NCI-H2029 treated with DMSO at 0.1 percent for 48 hours (cell line): ENCODE measurements at regions not wholly inside any gene's neighbourhood (a gene's known extent, or its start where the extent isn't known, plus 50 kb on each side); places are given as distances from the start of the nearest gene placed in this dataset.
"Not testable (repeated sequence)": the region's sequence is repeated elsewhere in the genome, so short reads cannot be mapped to it uniquely, and the experiment has no call there.

Experiments
- DNase-seq: peaks from one replicate; lab custom pipeline; 2025; lab: John Stamatoyannopoulos, UW

DNA sequence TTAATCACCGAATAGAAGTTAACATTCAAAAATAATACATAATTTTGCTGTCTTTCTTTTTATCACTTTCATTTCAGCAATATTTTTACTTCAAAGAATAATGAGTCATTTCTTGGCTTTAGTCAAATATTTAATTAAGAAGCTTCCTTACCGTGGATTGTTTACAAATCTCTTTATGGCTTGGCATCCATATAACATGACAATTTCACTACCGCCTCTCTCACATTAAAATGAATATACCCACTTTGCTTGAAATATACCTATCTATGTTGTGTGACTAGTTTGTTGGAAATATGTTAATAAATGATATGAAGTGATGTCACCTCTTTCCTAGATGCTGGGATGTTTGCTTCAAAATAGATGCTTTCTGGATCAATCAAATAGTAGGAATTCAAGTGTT lies 1203.9 kb downstream of the AMY1C start:
- DNase-seq = peak; percentile 38

- DNase-seq = no peak
These were observed 1223.8 kb downstream of the AMY1C start for GRCh38 chr1:104973516-104973915.

GRCh38 chr1:104979651-104980050 lies 1230.0 kb downstream of the AMY1C start:
- no peak for DNase-seq

DNA sequence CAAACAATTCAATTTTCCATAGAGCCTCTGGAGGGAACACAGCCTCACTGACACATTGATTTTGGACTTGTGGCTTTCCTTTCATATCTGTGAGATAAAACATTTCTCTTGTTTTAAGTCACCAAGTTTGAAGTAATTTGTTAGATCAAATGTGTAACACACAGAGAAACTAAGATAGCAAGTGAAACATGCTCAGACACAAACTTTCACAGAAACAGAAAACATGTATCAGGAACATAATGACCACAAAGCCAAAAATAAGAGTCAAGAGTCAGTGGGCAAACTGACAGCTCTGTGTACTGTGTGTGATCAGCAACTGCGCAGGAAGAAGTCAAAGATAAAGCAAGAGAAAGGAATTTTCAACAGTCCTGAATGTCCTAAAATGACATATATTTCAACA lies 1237.5 kb downstream of the AMY1C start:
- DNase-seq = no peak

DNA sequence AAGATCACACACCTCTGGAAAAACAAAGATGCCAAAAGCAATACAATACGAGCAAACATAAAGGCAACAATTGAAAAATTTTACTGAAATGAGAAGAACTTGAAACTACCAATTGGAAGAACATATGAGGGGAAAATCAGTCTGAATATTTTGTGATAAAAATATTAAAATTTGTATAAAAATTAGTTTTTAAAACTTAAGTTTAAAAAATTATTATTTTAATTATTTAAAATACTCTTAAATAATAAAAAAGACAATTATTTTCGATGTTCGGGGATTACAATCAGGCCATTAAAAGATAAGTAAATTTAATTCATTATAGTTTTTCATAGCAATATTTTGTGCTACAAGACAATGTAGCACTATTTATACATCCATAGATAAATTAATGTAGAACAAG lies 1239.3 kb downstream of the AMY1C start:
- DNase-seq = no peak

DNA sequence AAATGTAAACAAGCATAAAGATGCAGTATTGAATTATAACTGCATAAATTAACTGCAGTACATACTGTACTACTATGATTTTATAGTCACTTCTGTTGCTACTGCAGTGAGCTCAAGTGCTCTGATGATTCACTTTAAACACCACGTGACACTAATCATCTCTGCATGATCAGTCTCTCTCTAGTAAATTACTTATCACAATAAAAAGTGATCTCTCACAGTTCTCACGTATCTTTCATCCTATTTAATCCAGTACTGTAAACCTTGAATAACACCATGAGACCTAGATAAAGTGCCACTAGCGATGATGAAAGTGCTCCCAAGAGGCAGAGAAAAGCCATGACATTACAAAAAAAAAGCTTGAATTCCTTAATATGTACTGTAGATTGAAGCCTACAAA lies 1242.0 kb downstream of the AMY1C start:
- DNase-seq = peak; percentile 45

- no peak for DNase-seq
These were observed 1251.1 kb downstream of the AMY1C start for GRCh38 chr1:105000793-105001192.

- DNase-seq = no peak
These were observed 1254.8 kb downstream of the AMY1C start for GRCh38 chr1:105004515-105004914.

GRCh38 chr1:105005594-105006195 lies 1256.0 kb downstream of the AMY1C start:
- no peak for DNase-seq

DNA sequence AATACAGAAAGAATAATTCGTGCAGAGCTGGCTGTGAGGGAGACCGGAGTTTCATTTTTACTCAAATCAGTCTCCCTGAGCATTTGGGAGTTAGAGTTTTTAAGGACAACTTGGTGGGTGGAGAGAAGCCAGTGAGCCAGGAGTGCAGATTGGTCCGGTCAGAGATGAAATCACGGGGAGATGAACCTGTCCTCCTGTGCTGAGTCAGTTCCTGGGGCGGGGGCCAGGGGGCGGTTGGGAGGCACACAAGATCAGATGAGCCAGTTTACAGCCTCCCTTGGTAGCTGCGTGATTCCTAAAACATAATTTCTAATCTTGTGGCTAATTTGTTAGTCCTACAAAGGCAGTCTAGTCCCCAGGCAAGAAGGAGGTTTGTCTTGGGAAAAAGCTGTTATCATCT lies 1267.9 kb downstream of the AMY1C start:
- DNase-seq = no peak

DNA sequence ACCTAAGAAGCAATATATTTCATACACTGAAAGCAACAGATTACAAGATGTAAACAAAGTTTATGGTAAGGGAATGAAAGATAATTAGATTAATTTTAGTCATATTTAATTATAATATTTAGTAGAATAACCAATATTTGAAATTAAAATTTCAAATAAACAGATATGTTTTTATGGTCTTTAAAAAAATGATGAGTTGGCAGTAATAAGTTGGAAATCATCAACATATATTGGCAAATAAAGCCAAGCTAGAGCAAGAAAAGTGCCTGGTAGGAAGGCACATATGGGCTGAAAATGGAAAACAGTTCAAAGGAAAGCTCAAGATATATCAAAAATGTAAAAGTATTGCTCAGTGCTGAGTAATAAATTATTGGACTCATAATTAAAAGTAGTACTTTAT lies 1274.0 kb downstream of the AMY1C start:
- no peak for DNase-seq

DNA sequence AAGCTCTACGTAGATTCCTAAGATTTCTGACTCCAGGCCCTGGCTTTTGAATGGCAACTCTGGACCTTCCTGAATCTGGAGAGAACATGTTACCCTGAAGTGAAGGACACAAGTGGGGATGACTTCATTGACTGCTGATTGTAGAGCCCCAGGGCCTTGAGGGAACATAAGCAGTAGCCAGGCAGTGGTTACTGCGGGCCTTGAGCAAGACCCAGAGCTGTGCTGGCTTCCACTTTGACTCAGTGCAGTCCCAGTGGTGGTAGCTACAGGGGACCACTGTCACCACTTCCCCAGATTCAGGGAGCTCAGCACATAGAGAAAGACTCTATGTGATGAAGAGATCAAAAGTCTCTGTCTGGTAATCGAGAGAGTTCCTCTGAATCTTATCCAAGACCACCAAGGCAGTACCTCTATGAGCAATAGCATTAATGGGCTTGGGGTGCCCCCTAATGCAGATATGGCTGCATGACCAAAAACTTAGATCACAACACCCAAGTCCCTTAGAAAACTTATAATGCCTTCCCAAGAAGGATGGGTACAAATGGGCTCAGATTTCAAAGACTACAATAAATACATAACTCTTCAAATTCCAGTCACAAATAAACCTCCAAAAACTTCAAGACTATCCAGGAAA lies 1278.3 kb downstream of the AMY1C start:
- no peak for DNase-seq

GRCh38 chr1:105072446-105072845 lies 1322.7 kb downstream of the AMY1C start:
- DNase-seq = no peak

DNA sequence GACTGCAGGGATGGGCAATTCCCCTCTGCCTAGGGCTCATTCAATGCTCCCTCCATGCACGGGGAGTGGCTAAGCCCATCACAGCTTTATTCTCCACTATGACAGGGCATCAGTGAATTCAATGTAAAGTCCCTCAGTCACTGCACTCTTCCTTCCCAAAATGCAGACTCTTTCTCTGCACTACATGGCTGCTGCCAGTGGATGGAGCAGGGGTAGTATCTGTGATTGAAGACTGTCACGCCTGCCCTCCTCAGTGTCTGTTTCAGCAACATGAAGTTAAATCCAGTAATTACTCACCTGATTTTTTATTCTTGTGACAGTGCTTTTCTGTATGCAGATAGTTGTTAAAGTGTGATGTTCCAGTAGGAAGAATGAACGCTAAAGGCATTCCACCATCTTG lies 1323.2 kb downstream of the AMY1C start:
- DNase-seq = no peak

GRCh38 chr1:105073660-105074059 lies 1324.0 kb downstream of the AMY1C start:
- no peak for DNase-seq

DNA sequence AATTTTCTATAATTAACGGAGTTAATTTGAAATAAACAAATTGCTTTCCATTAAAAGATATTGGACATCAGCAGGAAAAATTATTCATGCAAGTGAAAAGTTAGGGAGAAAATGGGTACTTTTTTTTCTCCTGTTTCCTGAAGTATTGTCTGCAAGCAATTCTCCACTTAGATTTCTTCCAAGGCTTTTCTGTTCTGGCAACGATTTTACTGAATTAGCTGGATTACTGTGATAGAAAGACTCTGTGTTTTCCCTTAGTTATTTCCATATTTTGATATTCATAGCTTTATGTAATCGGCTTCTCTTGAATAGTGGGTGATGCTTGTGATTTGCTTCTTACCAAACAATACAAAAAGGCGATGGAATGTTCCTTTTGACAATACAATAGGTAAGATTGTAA lies 1333.9 kb downstream of the AMY1C start:
- DNase-seq = no peak

- peak; percentile 42 for DNase-seq
These were observed 1337.8 kb downstream of the AMY1C start for GRCh38 chr1:105087506-105087905.

DNA sequence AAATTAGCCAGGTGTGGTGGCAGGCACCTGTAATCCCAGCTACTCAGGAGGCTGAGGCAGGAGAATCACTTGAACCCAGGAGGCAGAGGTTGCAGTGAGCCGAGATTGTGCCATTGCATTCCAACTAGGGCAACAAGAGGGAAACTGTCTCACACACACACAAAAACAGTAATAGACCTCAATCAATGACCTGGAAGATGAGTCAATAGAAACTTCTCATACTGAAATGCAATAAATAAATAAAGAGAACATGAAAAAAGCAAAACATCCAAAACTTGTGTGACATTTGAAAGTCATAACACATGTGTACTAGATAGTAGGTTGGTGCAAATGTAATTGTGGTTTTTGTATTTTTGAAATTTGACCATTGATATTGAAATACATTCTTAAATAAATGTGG lies 1338.5 kb downstream of the AMY1C start:
- no peak for DNase-seq

- DNase-seq = not testable (repeated sequence)
These were observed 1344.2 kb downstream of the AMY1C start for GRCh38 chr1:105093893-105094292.

DNA sequence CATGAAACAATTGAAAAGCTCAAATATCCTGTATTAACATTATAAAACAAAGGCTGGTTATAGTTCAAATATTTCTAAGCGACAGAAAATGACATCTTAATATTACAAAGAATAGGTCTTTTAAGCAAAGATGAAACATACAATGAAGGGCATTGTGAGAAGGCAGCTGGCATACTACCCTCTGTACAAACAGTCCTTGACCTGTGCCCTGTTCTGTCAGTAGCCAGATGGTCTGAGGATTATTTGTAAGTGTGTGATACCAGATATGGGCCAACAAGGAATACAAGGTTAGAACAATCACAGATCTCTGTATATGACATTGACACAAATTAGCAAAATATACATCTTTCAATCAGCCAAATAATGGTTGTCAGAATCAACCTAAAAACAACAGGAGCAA lies 1350.4 kb downstream of the AMY1C start:
- peak; percentile 57 for DNase-seq

DNA sequence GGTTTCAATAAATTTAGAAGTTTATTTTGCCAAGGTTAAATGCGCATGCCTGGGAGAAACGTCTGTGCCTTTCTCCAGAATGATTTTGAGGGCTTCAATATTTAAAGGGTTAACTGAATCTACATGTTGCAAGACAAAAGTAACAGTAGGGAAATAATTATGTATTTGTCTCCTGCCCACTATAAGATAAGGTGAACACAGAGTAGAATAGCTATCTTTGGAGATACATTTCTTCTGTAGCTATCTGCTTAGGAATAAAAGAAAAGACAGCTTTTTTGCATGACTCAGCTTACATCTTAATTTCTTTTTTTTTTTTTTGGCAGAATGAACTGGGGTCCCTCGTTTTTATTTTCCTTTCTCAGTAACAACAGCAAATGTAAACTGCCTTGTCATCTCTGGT lies 1351.6 kb downstream of the AMY1C start:
- DNase-seq = no peak

DNA sequence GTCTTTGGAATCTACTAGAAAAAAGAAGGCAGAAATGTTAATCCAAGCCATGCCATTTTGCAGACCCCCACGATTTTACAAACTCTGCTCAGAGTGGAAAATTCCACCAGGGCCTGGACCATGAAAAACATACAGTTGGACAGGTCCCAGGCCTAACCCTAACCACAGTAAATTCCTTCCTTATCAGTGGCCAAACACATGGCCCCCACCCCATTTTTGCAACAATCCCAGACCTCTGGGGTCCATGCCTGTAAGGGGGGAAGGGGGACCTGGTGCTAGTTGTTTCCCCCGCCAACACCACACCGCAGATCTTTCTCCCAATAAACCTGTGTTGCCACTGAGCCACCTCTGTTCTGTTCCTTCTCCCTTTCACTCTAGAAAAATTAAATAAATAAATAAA lies 1352.7 kb downstream of the AMY1C start:
- DNase-seq = no peak

- no peak for DNase-seq
These were observed 1372.3 kb downstream of the AMY1C start for GRCh38 chr1:105122041-105122440.
